K562 (cell line): ENCODE measurements at regions not wholly inside any gene's neighbourhood (a gene's known extent, or its start where the extent isn't known, plus 50 kb on each side); places are given as distances from the start of the nearest gene placed in this dataset.

Source experiments
- BHLHE40 ChIP-seq: IDR thresholded peaks from 2 replicates; pipeline ENCODE4 v1.6.1; 2011; ENCODE audit warnings: low read length, improper control_type of control experiment
- DNMT1 ChIP-seq: fragments of 450-650 bp; IDR thresholded peaks from 2 replicates; pipeline ENCODE4 v1.6.1; 2016; ENCODE audit warnings: antibody characterized with exemption, mild to moderate bottlenecking
- E2F6 ChIP-seq, 2 experiments: IDR thresholded peaks; 2 replicates each; pipeline ENCODE4 v1.6.1; 2011; ENCODE audit warnings: borderline replicate concordance in 1 of 2, control low read depth in 1 of 2, low read depth in 1 of 2, low read length in 1 of 2, mild to moderate bottlenecking in 1 of 2, mixed read lengths in 1 of 2, moderate library complexity in 1 of 2; ENCODE audit not compliant: insufficient read depth in 1 of 2, insufficient read length in 1 of 2, poor library complexity in 1 of 2, severe bottlenecking in 1 of 2; ENCODE audit errors: extremely low read depth in 1 of 2
- GTF2F1 ChIP-seq: IDR thresholded peaks from 2 replicates; pipeline ENCODE4 v1.6.1; 2011; ENCODE audit warnings: low read depth, low read length, improper control_type of control experiment
- GTF3C2 ChIP-seq: IDR thresholded peaks from 3 replicates; pipeline ENCODE4 v1.6.1; 2011; ENCODE audit warnings: borderline replicate concordance, mild to moderate bottlenecking, moderate library complexity; ENCODE audit not compliant: insufficient read length; ENCODE audit errors: extremely low read depth
- HMGXB4 ChIP-seq: sonication (generic); formaldehyde crosslinking; IDR thresholded peaks from 2 replicates; pipeline ENCODE4 v1.8.1; 2023; ENCODE audit warnings: mild to moderate bottlenecking, missing genetic modification reagents
- KAT7 ChIP-seq: sonication (generic); formaldehyde crosslinking; IDR thresholded peaks from 2 replicates; pipeline ENCODE4 v1.8.0; 2022; ENCODE audit warnings: missing genetic modification reagents, mild to moderate bottlenecking, borderline replicate concordance
- MLX ChIP-seq, 2 experiments: fragments of 450-650 bp in 1 of 2; sonication (generic) in 1 of 2; formaldehyde crosslinking; conservative IDR thresholded peaks; 2 replicates each; pipeline versions ENCODE4 v1.4.0 to v1.8.1; 2020 to 2022; ENCODE audit warnings: mild to moderate bottlenecking in 1 of 2, missing genetic modification reagents in 1 of 2
- PBX2 ChIP-seq, 2 experiments: IDR thresholded peaks in 1 of 2; conservative IDR thresholded peaks in 1 of 2; 2 replicates each; pipeline ENCODE4 v1.6.1; 2016; ENCODE audit warnings: low read depth in 2 of 2, mild to moderate bottlenecking in 1 of 2, missing compliant biosample characterization in 1 of 2, missing genetic modification characterization in 1 of 2, moderate library complexity in 1 of 2
- RHOXF2B ChIP-seq: fragments of 250-450 bp; sonication (Bioruptor Pico); conservative IDR thresholded peaks from 2 replicates; pipeline ENCODE4 v1.5.1; 2021
- TAL1 ChIP-seq: fragments of 450-650 bp; IDR thresholded peaks from 2 replicates; pipeline ENCODE4 v1.6.1; 2016; ENCODE audit warnings: mild to moderate bottlenecking
- ZNF124 ChIP-seq: sonication (generic); formaldehyde crosslinking; IDR thresholded peaks from 2 replicates; pipeline ENCODE4 v1.8.1; 2022; ENCODE audit warnings: missing genetic modification reagents
- ZNF239 ChIP-seq: fragments of 250-450 bp; sonication (Bioruptor Pico); IDR thresholded peaks from 2 replicates; pipeline ENCODE4 v1.4.0; 2020; ENCODE audit warnings: mild to moderate bottlenecking
- ZNF384 ChIP-seq: IDR thresholded peaks from 2 replicates; pipeline ENCODE4 v1.6.1; 2012; ENCODE audit warnings: low read depth, low read length, improper control_type of control experiment
- ZNF395 ChIP-seq: fragments of 200-800 bp; sonication (Bioruptor generic); IDR thresholded peaks from 2 replicates; pipeline ENCODE4 v1.6.1; 2017; ENCODE audit warnings: missing genetic modification characterization, missing compliant biosample characterization
- ZNF444 ChIP-seq: fragments of 250-450 bp; sonication (Bioruptor Pico); IDR thresholded peaks from 2 replicates; pipeline ENCODE4 v1.4.0; 2020; ENCODE audit warnings: mild to moderate bottlenecking, moderate library complexity

- TF ChIP-seq HMGXB4 (CRISPR knock-in tag) (no peak), RHOXF2B (CRISPR knock-in tag) (no peak), TAL1 (no peak), ZNF384 (peak; percentile 88), GTF3C2 (no peak), DNMT1 (no peak), ZNF124 (no peak), GTF2F1 (no peak), MLX (CRISPR knock-in tag; conservative IDR thresholded peaks at IDR 0.05) (no peak), ZNF444 (CRISPR knock-in tag) (no peak), ZNF395 (0 out of 2 replicates have a peak, but pooled peaks have one; percentile 18), KAT7 (0 out of 2 replicates have a peak, but pooled peaks have one; percentile 61), PBX2 (CRISPR knock-in tag; IDR thresholded peaks at IDR 0.05; ENCODE audit: low read depth) (no peak), PBX2 (tag; conservative IDR thresholded peaks at IDR 0.05; ENCODE audit: low read depth) (no peak), BHLHE40 (no peak), ZNF239 (no peak), E2F6 (IDR thresholded peaks at IDR 0.05; ENCODE audit: borderline replicate concordance in 1 of 2, extremely low read depth in 1 of 2, insufficient read depth in 1 of 2, insufficient read length in 1 of 2, low read depth in 1 of 2, low read length in 1 of 2, poor library complexity in 1 of 2, severe bottlenecking in 1 of 2) (no peak)
Observed at GRCh38 chr3:42014458-42014920, 52.6 kb upstream of the ULK4 start (continued).
